Stimulated activated CD4-positive, alpha-beta T cell treated with anti-CD3 and anti-CD28 coated beads, Interleukin-1b, Interleukin-23, amount 100 ng/mL, for 24 hours (primary cell): ENCODE measurements at regions not wholly inside any gene's neighbourhood (a gene's known extent, or its start where the extent isn't known, plus 50 kb on each side); places are given as distances from the start of the nearest gene placed in this dataset.

Source experiments
- DNase-seq, 4 experiments: peaks; one replicate each; pipeline ENCODE4 v3.0.0-alpha.2; 2020; ENCODE audit warnings: low read depth in 4 of 4, low spot score in 1 of 4

DNA sequence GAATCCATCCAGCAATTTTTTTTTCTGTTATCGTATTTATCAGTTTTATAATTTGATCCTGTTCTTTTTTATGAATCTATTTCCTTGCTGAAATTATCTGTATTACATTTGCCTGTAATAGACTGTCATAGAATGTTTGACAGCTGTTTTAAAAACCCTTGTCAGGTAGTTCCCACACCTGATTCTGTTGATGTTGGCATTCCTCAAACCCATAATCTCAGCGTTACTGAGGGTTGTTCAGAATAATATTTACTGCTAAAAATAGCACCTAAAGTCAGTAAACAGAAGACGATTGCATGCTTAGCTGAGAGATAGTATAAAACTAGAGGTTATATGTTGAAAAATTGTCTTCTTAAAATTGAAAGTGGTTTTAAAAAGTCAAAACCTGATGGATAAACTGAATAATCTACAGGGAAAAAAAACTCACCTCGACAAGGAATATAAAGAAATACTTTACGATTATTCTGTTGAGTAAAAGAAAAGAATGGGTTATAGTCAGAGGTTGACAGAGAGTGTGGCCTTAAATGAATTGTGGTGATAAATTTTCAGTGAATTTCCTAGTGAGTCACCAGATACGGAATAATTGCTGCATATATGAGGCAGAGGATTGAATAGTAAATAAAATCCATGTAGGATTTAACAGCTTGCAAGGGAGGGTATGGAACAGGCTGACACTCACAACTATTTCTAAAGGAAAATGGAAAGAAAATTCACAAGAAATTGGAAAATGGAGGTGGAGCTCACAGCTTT is 824.1 kb upstream of the IGFBP3 start:
- DNase-seq, result no peak

DNA sequence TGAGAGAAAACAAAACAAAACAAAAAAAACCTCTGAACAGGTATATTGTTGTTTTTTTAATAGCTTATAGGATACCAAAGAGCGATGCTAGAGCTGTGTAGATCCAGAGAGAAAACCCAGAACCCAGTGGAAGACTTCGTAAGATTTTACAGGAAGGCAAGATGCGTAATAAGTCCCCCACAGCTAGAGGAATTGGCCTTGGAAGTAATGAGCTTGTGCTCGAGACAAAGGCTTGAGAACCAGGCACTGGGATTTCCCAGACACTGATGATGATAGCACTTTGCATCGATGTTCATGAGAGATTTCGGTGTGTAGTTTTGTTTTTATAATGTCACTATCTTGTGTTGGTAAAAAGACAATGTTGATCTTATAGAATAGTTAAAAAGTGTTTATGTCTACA is 821.5 kb upstream of the IGFBP3 start:
- DNase-seq, result no peak

DNA sequence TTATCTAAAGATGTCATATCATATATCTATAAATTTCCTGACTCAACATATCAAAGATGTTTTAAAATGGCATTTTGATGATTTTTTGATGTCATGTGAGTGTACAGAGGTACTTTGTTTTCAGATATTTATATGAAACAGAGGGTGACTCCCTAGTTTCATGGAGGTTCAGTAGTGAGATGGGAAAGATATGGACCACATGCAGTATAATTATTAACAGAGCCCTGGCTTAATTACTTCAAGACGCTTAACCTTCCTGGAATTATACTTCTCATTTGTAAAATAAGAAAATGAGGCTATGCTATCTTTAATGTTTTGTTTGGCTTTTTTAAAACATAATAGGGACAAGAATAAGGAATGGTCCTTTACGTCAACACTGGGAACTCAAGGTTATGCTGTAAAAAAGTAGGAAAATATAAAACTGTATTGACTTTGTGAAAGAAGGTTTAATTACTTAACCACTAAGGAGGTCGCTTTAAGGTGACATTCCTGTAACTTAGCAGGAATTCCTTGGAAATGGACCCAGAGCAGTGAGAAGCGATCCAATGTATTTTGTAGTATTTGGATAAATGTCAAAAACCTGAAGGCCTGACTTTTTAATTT is 821.0 kb upstream of the IGFBP3 start:
- DNase-seq, result no peak

DNA sequence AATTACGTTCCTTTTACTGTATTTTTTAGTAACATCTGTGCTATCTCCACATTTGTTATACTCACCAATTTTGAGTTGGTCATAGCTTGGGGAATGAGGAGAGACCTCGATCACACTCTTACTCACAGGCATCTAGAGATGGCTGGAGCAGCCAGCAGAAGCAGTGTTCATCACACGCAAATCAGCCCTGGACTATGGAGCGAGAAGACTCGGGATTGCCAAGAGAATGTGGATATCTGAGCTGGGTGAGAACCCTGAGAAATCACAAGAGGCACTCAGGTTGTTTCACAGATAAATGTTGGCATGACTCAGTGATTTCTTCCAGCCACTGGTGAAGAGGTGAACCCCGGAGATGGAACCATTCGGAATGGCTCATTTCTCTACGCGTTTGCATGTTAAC is 820.1 kb upstream of the IGFBP3 start:
- no peak for DNase-seq

DNA sequence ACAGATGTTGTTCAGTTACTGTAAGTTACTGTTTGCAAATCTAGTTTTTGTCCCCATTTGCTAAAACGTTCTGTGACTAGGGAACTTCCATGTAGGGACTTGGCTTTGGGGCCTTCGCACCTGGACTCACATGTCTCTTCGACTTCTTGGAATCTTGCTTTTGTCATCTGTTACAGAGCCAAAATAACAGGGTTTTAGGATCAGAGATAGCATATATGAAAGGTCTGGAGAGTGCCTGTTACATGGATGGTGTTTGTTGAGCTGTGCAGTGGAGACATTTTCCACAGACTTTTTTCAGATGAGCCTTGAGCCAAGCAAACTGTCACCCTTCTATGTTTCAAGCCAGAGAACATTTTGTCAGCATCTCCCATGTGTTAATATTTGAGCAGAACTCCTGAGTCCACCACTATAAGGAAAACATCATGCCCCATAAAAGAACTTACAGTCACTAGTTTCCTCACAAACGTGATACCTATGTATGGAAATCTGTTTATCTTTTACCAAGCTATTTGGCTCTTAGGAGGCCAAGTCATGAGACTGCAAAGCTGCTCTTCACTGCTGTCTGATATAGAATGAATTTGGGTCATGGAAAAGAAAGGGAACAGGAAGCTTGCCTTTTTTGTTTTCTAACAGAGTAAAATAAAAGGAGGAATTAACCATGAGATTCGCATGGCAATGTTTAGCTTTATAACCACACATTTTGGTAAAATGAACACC is 818.6 kb upstream of the IGFBP3 start:
- no peak for DNase-seq

DNA sequence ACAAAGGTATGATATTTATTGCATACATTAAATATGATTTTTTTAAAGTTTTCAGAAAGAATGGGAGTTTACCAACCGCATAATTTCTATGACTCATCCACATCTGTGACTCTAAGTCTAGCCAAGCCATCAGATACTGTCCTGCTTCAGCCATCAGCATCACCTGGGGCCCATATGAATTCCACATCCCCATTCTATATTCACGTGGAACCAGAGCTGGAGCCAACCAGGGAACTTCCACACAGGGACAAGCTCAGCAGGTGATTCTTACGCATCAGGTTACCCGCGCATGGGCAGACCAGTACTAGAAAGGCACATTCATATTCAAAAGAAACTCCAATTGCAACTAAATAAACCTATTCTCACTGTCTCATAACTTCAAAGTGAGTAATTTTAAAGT is 817.7 kb upstream of the IGFBP3 start:
- no peak for DNase-seq

DNA sequence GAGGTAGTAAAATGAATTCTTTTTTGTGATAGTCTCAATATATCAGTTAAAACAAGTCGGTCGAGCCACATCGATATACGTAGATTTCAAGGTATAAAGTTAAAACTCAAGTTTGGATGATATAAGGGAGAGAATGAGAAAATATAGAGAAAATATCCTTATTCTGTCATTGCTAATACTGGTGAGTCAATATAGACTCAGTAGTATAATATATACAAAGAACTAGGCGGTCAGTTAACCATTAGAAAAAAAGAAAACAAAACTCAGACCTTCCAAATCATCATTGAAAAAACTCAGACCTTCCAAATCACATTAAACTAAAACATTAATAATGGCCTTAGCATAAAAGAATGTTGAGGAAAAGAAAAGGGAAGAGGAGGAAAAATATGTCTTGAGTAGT is 817.1 kb upstream of the IGFBP3 start:
- no peak for DNase-seq

DNA sequence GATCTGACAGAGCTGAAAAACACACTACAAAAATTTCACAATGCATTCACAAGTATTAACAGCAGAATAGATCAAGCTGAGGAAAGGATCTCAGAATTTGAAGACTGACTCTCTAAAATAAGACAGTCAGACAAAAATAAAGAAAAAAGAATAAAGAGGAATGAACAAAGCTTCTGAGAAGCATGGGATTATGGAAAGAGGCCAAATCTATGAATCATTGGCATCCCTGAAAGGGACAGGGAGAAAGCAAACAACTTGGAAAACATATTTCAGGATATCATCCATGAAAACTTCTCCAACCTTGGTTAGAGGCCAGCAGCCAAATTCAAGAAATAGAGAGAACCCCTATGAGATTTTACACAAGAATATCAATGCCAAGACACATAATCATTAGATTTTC is 804.8 kb upstream of the IGFBP3 start:
- no peak for DNase-seq

DNA sequence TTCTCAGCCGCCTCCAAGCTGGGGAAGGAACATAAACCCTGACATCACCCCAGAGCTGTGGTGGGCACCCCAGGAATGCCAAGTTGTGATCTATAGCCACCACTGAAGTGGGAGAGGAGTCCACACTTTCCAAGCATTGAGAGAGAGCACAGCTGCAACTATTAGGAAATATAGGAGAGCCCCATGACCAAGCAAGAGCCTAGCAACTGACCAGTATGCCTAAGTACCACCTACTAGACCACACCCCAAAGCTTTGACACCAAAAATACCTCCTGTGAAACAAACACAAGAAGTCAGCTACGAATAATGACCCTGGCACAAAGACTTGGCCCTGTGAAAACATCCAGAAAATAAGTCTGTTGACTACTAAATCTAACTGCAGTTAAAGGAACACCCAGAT is 804.1 kb upstream of the IGFBP3 start:
- DNase-seq, result no peak

DNA sequence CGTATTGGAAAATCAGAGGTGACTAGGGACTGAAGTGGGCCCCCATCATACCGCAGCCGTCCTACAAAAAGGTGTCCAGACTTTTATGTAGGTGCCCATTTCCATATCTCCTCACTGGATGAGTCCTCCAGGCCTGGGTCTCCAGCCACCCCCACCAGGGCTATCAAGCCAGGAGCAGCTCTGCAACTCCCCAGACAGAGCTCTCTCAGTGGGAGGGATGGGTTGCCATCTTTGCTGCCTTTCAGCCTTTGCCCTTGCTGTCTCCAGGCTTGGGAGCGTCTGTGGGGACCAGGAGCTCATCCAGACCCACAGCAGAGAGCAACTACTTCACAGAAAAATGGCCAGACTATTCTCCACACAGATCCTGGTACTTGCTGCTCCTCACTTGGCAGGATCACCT is 802.7 kb upstream of the IGFBP3 start:
- no peak for DNase-seq

DNA sequence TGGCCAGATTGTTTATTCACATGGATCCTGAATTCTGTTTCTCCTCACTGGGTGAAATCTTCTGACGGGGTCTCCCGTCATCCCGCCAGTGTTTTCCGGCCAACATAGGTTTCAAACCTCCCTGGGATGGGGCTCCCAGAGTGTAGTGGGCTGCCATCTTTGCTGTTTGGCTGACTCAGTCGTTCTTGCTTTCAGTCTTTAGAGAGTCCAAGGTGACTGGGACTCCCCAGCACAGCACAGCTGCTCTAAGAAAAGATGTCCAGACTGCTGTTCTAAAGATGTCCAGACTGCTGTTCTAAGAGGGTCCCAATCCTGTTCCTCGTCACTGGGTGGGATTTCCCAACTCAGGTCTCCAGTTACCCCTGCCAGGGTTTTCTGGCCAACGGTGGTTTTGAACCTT is 801.9 kb upstream of the IGFBP3 start:
- DNase-seq, result no peak

DNA sequence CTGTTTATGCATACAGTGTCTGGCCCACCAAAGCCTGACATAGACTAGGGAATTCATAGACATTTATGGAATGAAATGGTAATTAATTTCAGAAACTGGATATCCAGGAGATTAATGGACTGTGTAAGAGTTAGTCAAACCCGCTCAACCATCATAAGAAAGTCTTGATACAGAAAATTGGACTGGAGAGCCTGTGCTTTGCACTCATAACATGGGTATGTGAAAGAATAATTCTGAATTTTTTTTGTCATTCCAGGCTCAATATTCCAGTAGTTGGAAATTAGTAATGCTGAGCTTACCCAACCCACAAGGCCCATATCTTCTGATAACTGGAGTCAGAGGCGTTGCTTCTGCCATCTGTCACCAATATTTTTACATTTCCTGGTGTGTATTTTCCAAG is 799.7 kb upstream of the IGFBP3 start:
- DNase-seq, result no peak

DNA sequence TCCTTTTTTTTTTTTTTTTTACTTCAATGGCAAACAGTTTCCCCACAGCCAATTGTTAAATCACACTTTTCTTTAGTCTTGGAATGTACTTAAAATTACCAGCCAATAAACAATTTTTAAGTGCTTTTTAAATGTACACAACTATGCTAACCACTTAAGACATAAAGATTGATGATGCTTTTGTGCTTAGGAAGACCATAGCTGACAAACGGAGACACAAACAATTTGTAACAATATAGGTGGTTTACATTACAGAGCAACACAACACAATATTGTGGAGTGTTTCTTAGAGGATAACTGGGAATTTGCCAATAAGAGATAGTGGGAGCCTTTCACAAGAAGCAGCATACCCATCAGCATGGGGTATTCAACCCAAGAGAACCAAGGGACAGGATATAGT is 798.5 kb upstream of the IGFBP3 start:
- DNase-seq, result no peak

DNA sequence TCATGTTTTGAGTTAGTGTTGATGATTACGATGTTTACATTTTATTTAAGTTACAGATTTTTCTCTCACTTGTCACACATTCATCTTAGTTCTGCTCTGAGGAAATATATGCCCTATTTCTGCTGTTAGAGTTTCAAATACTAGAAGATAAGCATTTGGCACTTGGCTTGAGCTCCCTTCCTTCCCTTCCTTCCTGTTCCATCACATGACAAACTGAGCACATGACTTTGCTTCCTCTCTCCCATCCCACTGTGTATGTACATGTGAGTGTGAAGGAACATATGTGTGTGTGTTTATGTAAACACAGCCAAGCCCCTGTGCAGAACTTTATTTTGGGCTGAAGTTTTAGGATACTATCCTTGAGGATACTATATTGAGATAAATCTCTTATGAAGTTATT is 795.9 kb upstream of the IGFBP3 start:
- DNase-seq, result no peak

DNA sequence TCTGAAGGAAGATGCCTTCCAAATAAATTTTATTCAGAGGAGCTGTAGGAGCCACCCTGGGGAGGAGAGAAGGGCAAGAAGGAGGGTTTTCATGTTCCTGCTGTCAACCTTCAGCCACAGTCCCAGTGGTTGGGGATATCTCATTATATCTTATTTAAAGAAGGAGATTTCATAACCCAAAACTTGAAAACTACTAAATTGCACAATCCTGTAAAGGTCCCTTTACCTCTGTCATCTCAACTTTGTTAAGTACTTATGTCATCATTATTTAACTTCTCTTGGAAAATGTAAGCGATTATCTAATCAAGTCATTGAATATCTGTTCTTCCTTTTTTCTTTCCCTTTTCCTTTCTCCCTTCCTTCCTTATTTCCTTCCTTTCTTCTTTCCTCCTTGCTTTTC is 794.5 kb upstream of the IGFBP3 start:
- DNase-seq, result no peak

DNA sequence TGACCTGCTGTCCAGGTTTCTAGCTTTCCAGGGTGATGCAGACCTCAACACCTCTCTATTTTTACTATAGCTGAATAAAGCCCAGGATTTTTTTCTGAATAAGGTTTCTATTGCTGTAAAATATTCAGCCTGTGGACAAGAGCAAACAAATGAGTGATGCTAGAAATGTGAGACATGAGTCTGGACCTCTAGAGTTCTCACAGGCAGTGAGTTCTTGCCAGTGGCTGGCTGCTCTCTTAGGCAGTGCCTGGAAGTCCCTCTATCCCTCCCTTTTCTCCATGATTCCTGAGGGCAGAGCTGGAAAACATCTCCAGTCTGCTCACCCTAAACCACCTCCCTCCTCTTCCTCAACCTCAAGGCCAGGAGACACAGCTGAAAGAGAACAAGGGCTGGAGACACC is 793.8 kb upstream of the IGFBP3 start:
- no peak for DNase-seq

DNA sequence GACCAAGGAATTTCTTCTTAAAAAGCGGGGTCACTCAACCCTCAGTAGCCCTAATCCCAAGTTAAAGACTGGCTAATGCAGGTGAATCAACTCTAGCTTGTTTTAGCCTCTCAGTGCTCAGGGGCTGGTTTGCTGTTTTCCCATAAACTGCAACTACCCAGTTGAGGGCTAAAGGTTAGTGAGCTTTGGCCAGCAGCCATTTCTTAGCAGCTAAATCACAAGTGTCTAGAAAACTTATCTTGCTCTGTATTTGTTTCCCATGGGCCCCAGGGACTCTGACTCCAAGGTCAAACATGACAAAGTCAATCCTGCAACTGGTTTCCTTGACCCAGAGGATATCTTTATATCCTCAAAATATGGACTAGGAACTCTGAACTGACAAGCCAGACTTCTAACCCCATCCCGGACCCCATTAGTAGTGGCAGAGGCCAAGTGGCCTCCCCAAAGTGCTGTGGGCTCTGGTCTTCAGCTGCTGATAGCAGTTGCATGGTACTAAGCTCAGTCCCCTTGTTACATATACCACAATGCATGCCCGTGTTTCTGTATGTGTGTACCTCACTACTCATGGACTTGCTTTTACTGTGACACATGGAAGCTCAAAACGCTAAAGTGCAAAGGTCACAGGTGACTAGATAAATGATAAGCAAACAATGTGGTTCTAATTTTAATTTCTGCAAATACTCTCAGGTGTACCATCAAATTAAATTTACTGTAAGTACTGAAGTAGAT is 793.0 kb upstream of the IGFBP3 start:
- DNase-seq, result no peak

DNA sequence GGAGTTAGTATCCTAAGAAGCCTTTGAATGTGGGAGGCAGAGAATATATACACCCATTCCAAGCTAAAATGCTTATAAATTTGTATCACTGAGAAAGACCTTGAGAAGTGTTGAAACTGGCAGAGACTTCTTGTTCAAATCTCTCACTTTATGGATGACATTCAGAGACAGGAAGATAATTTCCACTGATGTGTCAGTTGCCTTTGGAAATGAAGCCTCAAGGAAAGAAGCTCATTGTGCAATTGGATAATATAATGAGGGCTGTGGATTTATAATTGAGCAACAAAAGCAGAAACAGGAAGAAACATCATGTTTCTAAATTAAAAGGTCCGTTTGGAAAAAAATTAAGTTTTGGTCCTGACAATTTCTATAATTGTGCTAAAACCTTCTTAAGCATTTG is 789.9 kb upstream of the IGFBP3 start:
- no peak for DNase-seq

DNA sequence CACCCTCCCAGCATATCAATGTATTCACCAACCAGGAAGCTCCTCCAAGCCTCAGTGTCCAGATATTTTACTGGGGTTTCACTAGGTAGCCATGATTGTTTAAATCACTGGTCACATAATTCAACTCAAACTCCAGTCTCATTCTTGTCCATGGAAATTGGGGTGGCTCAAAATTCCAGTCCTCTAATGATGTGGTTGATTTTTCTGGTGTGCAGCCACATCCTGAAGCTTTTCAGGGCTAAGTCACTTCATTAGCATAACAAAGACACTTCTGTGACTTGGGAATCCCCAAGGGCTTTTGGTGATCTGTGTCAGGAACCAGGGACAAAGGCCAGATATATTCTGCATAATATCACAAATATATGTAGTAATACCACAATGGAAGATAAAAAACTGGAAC is 786.9 kb upstream of the IGFBP3 start:
- DNase-seq, result no peak

DNA sequence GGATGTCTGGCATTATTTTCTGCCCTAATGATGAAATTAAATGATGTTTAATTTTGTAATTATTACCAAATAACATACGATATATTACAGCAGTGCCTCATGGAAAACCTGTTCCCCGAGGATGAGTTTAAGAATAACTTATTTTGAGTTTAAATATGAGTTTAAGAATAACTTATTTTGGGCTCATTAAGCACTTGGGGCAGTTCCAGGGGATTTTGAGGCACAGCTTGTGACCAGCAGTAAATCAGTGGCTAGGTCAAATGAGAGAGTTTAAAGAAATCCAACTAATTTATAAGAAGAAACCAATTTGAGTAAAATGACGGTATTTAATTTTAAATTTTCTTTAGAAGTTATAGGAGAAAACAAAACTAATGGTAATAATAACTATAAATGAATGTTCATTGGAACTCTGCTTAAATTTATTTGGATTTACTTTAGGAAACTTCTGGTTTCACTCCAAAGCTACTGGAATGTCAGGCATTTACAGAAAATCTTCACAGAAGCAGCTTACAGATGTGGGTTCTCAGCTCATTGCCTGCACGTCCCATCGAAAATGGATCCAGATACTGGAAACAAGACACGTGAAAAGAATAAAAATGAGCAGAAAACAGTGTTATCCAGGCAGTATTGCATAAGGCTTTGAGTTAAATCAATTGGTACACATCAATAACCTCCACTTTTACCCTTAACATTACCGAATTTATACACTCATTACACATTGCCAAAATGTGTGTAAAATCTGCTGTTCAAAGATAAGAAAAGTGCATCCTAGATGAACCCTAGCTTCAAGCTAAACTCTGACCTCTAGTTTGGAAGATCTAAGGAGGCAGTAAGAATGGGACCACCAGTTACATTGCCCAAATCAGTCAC is 784.5 kb upstream of the IGFBP3 start:
- DNase-seq, result no peak

DNA sequence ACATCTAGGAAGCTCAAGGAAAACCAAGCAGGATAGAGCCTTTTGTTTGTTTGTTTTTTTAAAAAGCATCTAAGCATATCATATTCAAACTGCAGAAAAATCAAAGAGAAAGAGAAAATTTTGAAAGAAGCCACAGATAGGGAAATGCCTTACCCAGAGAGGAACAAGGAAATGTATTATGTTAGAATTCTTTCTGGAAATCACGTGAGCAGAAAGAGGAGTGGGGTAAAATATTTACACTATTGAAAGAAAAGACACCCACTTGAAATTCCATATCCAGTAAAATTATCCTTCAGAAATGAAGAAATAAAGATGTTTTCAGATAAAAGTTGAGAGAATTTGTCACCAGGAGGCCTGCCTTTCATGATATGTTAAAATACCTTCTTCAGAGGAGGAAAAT is 775.7 kb upstream of the IGFBP3 start:
- no peak for DNase-seq
